SU-DHL-6 (cell line): ENCODE measurements at regions not wholly inside any gene's neighbourhood (a gene's known extent, or its start where the extent isn't known, plus 50 kb on each side); places are given as distances from the start of the nearest gene placed in this dataset.

ENCODE experiments used
- CTCF ChIP-seq: fragments of 200-600 bp; sonication (generic); IDR thresholded peaks from one replicate; pipeline ENCODE4 v1.5.1; 2017; ENCODE audit warnings: antibody characterized with exemption, mild to moderate bottlenecking, low read length, moderate library complexity; ENCODE audit not compliant: insufficient read depth, poor library complexity, severe bottlenecking
- EZH2phosphoT487 ChIP-seq: fragments of 200-600 bp; sonication (generic), shearing (Covaris generic); conservative IDR thresholded peaks from 2 replicates; pipeline ENCODE4 v1.6.1; 2018; ENCODE audit warnings: mild to moderate bottlenecking, antibody characterized with exemption, low read length, moderate library complexity, mixed read lengths

- TF ChIP-seq CTCF (no peak), EZH2phosphoT487 (no peak)
Observed at GRCh38 chr5:33203931-33204330, 236.8 kb upstream of the TARS1 start.
